WTC11 (cell line): ENCODE measurements at regions not wholly inside any gene's neighbourhood (a gene's known extent, or its start where the extent isn't known, plus 50 kb on each side); places are given as distances from the start of the nearest gene placed in this dataset.

Experiments
- ATAC-seq: fragments of 200-7000 bp; cut with Tn5 transposase; 2 replicates; pipeline ENCODE4 v1.10.0; 2021; ENCODE audit warnings: mild to moderate bottlenecking, moderate library complexity
- CTCF ChIA-PET: fragments of 300-600 bp; sonication (Branson Sonifier 250); formaldehyde crosslinking; loops from one replicate; lab custom pipeline; 2021; ENCODE audit warnings: antibody characterized with exemption; lab: Charles Lee
- POLR2A ChIA-PET: fragments of 350-600 bp; sonication (Branson Sonifier 250); formaldehyde crosslinking; loops from one replicate; lab custom pipeline; 2021; ENCODE audit warnings: antibody characterized with exemption; lab: Charles Lee
- DNase-seq: peaks from one replicate; pipeline ENCODE4 v3.0.0; 2021; ENCODE audit warnings: low spot score
- H3K27ac Mint-ChIP-seq: 2 replicates; pipeline ENCODE4 v1.8.0; 2021; ENCODE audit warnings: mixed read lengths
- H3K27me3 Mint-ChIP-seq: 2 replicates; pipeline ENCODE4 v1.8.0; 2021; ENCODE audit warnings: low read depth, mild to moderate bottlenecking, moderate library complexity, mixed read lengths
- H3K36me3 Mint-ChIP-seq: 2 replicates; pipeline ENCODE4 v1.8.0; 2021; ENCODE audit warnings: mixed read lengths
- H3K4me1 Mint-ChIP-seq: 2 replicates; pipeline ENCODE4 v1.8.0; 2022; ENCODE audit warnings: mixed read lengths
- H3K4me3 Mint-ChIP-seq: 2 replicates; pipeline ENCODE4 v1.8.0; 2021; ENCODE audit warnings: mild to moderate bottlenecking, moderate library complexity, mixed read lengths
- H3K9me3 Mint-ChIP-seq: 2 replicates; pipeline ENCODE4 v1.8.0; 2021; ENCODE audit warnings: mixed read lengths
- ARID4B ChIP-seq: sonication (generic); formaldehyde crosslinking; IDR thresholded peaks from 2 replicates; pipeline ENCODE4 v1.8.0; 2023; ENCODE audit warnings: missing genetic modification reagents, mild to moderate bottlenecking, borderline replicate concordance
- E2F4 ChIP-seq: sonication (generic); formaldehyde crosslinking; IDR thresholded peaks from 2 replicates; pipeline ENCODE4 v1.8.1; 2022; ENCODE audit warnings: low read depth, mild to moderate bottlenecking, moderate library complexity, missing genetic modification reagents, borderline replicate concordance
- FOXP1 ChIP-seq: sonication (generic); formaldehyde crosslinking; IDR thresholded peaks from 2 replicates; pipeline ENCODE4 v1.8.0; 2022; ENCODE audit warnings: missing genetic modification reagents, mild to moderate bottlenecking, moderate library complexity, borderline replicate concordance
- FOXP4 ChIP-seq: sonication (generic); formaldehyde crosslinking; IDR thresholded peaks from 2 replicates; pipeline ENCODE4 v1.8.0; 2022; ENCODE audit warnings: mild to moderate bottlenecking, missing genetic modification reagents
- GTF2I ChIP-seq: fragments of 250-450 bp; sonication (Bioruptor Pico); conservative IDR thresholded peaks from 2 replicates; pipeline ENCODE4 v1.4.0; 2021; ENCODE audit warnings: mild to moderate bottlenecking
- IRF2 ChIP-seq: sonication (generic); formaldehyde crosslinking; IDR thresholded peaks from 2 replicates; pipeline ENCODE4 v1.8.0; 2022; ENCODE audit warnings: low read depth, missing genetic modification reagents, borderline replicate concordance
- MAX ChIP-seq: sonication (generic); formaldehyde crosslinking; IDR thresholded peaks from 2 replicates; pipeline ENCODE4 v1.8.0; 2022; ENCODE audit warnings: mild to moderate bottlenecking, missing genetic modification reagents
- MLX ChIP-seq: sonication (generic); formaldehyde crosslinking; IDR thresholded peaks from 2 replicates; pipeline ENCODE4 v1.8.1; 2023; ENCODE audit warnings: mild to moderate bottlenecking, missing genetic modification reagents, moderate library complexity
- RORB ChIP-seq: fragments of 250-450 bp; sonication (Bioruptor Pico); IDR thresholded peaks from 2 replicates; pipeline ENCODE4 v1.9.0; 2021; ENCODE audit warnings: mild to moderate bottlenecking
- SMAD4 ChIP-seq: sonication (generic); formaldehyde crosslinking; IDR thresholded peaks from 2 replicates; pipeline ENCODE4 v1.8.0; 2022; ENCODE audit warnings: mild to moderate bottlenecking, missing genetic modification reagents
- SP1 ChIP-seq: sonication (generic); formaldehyde crosslinking; conservative IDR thresholded peaks from 2 replicates; pipeline ENCODE4 v1.8.1; 2022; ENCODE audit warnings: missing genetic modification reagents
- ZNF121 ChIP-seq: sonication (generic); formaldehyde crosslinking; IDR thresholded peaks from 2 replicates; pipeline ENCODE4 v1.8.0; 2023; ENCODE audit warnings: missing genetic modification reagents
- ZNF219 ChIP-seq: sonication (generic); formaldehyde crosslinking; IDR thresholded peaks from 2 replicates; pipeline ENCODE4 v1.8.0; 2023; ENCODE audit warnings: missing genetic modification reagents, mild to moderate bottlenecking, borderline replicate concordance
- ZNF671 ChIP-seq: fragments of 250-450 bp; sonication (Bioruptor Pico); IDR thresholded peaks from 2 replicates; pipeline ENCODE4 v1.8.0; 2021; ENCODE audit warnings: mild to moderate bottlenecking
- ZSCAN18 ChIP-seq: fragments of 250-450 bp; sonication (Bioruptor Pico); IDR thresholded peaks from 2 replicates; pipeline ENCODE4 v2.1.2; 2022; ENCODE audit warnings: mild to moderate bottlenecking, moderate library complexity

GRCh38 chr10:44006771-44007170, 358.1 kb upstream of the ZNF32 start (continued):
- TF ChIP-seq ZNF671 (CRISPR knock-in tag) (no peak), MLX (CRISPR knock-in tag) (no peak), SP1 (CRISPR knock-in tag) (no peak)
- TF ChIP-seq, all 79 proteins: peak for 0

GRCh38 chr10:44005788-44006099, 357.1 kb upstream of the ZNF32 start:
- ChIA-PET CTCF (no interaction called here), POLR2A (no interaction called here)
- DNase-seq: no peak
- no peaks in the 10 kb centered on the region for H3K4me1 Mint-ChIP-seq
- no peaks in the 10 kb centered on the region; the same call in 1 of the 2 replicates for H3K27me3 Mint-ChIP-seq
- H3K27ac Mint-ChIP-seq: no peak overlapping the region
- H3K4me3 Mint-ChIP-seq: no peak overlapping the region
- no peaks in the 10 kb centered on the region for H3K36me3 Mint-ChIP-seq
- H3K9me3 Mint-ChIP-seq: no peaks in the 10 kb centered on the region
- no peak for TF ChIP-seq E2F4
- no peak for TF ChIP-seq MLX (CRISPR knock-in tag)
- no peak for TF ChIP-seq ZNF219 (CRISPR knock-in tag)
- TF ChIP-seq ZNF121 (CRISPR knock-in tag): no peak
- no peak for TF ChIP-seq IRF2 (CRISPR knock-in tag)
- TF ChIP-seq FOXP1 (CRISPR knock-in tag): no peak
- no peak for TF ChIP-seq SMAD4 (CRISPR knock-in tag)
- no peak for TF ChIP-seq GTF2I
- no peak for TF ChIP-seq ZSCAN18 (CRISPR knock-in tag)
- TF ChIP-seq MAX: no peak
- TF ChIP-seq SP1 (CRISPR knock-in tag): no peak
- no peak for TF ChIP-seq ARID4B
- no peak for TF ChIP-seq RORB (CRISPR knock-in tag)
- no peak for TF ChIP-seq FOXP4 (CRISPR knock-in tag)
- ATAC-seq: no peak
